ENCODE measurements at regions not wholly inside any gene's neighbourhood (a gene's known extent, or its start where the extent isn't known, plus 50 kb on each side); places are given as distances from the start of the nearest gene placed in this dataset.

DNA sequence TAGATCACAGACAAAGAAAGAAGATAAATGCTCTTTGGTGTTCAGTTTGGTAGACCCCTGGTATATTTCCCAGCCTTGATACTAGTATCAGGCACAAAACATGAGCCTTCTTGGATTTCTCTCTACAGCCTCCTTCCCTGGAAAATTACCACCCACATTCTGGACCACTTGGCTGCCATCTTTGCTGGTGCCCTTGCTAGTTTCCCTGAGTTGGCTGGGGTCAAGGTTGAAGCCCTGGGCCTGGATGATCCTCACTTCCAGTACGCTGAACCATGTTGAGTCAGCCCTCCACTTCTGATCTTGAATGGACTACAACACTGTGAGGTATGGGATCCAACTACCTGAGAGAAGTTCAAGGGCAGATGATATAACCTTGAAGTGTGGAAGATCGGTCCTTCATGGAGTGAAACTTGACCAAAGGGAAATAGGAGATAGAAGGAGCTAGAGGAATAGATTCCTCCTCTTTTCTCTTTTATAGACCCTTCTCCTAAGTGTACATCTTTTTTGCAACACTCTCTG is 501.4 kb downstream of the TMEM114 start:
- intact Hi-C loops (cut with DNase I): no loop called here
- H3K9me3 ChIP-seq: no peaks in the 10 kb centered on the region
- no peak overlapping the region for H3K4me3 ChIP-seq
- no peak for DNase-seq (ENCODE audit: extremely low spot score in 2 of 2)
- H3K27ac ChIP-seq: no peak overlapping the region
- no peaks in the 10 kb centered on the region for H3K4me1 ChIP-seq
- no peaks in the 10 kb centered on the region for H3K27me3 ChIP-seq
- TF ChIP-seq, protein P1, sequence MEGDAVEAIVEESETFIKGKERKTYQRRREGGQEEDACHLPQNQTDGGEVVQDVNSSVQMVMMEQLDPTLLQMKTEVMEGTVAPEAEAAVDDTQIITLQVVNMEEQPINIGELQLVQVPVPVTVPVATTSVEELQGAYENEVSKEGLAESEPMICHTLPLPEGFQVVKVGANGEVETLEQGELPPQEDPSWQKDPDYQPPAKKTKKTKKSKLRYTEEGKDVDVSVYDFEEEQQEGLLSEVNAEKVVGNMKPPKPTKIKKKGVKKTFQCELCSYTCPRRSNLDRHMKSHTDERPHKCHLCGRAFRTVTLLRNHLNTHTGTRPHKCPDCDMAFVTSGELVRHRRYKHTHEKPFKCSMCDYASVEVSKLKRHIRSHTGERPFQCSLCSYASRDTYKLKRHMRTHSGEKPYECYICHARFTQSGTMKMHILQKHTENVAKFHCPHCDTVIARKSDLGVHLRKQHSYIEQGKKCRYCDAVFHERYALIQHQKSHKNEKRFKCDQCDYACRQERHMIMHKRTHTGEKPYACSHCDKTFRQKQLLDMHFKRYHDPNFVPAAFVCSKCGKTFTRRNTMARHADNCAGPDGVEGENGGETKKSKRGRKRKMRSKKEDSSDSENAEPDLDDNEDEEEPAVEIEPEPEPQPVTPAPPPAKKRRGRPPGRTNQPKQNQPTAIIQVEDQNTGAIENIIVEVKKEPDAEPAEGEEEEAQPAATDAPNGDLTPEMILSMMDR (IDR thresholded peaks at IDR 0.05): no peak
- TF ChIP-seq POLR2AphosphoS5 (IDR thresholded peaks at IDR 0.05; ENCODE audit: insufficient read depth in 1 of 2, low read depth in 1 of 2) (no peak), POLR2A (IDR thresholded peaks at IDR 0.05) (no peak)
- no peaks in the 10 kb centered on the region for H3K36me3 ChIP-seq

DNA sequence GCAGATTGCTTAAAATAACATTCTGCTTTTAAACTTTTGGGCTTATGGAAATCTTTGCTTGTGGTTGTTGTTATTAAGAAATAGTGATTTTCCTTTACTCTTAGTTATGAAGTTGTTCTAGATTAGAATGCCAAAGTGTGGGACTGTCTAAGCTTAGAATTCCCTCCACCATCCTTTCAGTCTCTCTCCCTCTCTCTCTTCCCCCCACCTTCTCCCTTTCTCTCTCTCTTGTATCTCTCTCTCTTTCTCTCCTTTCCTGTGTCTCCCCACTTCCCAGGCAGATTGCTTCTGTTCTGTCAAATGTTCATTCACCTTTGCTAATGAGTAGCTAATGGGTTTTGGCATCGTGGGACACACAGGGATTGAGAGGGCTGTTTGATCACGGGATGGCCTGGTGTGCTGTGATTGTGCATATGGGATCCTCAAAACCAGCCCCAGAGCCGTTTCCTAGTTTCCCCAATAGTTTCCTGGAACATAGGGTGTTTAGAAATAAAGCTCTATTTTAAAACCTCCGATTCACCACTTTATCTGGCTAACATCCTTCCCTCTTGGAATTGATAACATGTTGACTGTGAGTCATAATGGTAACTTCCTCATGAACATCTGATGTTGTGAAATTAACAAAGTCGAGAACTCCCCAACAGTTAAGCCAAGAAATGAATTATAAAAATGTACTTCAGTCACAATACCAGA is 502.6 kb downstream of the TMEM114 start:
- Histone ChIP-seq H3K9me3 (no peaks in the 10 kb centered on the region), H3K27me3 (no peaks in the 10 kb centered on the region), H3K27ac (no peak overlapping the region), H3K4me3 (no peak overlapping the region), H3K4me1 (no peaks in the 10 kb centered on the region), H3K36me3 (no peaks in the 10 kb centered on the region)
- TF ChIP-seq POLR2AphosphoS5 (IDR thresholded peaks at IDR 0.05; ENCODE audit: insufficient read depth in 1 of 2, low read depth in 1 of 2): no peak
- TF ChIP-seq, protein P1 (IDR thresholded peaks at IDR 0.05): no peak
- no peak for TF ChIP-seq POLR2A (IDR thresholded peaks at IDR 0.05)
- intact Hi-C loops (cut with DNase I): no loop called here
- no peak for DNase-seq (ENCODE audit: extremely low spot score in 2 of 2)

DNA sequence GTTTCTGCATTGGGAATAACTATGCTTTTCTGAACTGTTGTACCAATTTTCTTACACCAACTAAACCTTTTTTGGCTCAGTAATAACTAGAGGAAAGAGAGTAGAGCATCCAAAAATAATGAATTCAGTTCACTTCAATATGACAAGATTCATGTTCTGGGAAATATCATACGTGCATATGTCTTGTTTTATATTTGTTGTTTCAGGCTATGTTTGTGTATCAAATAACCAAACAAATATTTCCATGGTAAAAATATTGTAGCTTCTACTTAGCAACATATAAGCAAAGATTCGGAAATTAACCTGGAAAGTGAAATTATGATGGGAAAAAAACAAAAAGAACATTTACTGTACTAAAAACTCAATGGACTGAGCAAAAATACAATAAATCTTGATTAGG is 503.2 kb downstream of the TMEM114 start:
- no peaks in the 10 kb centered on the region for H3K27me3 ChIP-seq
- H3K9me3 ChIP-seq: no peaks in the 10 kb centered on the region
- no peak overlapping the region for H3K4me3 ChIP-seq
- TF ChIP-seq POLR2AphosphoS5 (IDR thresholded peaks at IDR 0.05; ENCODE audit: insufficient read depth in 1 of 2, low read depth in 1 of 2) (no peak), POLR2A (IDR thresholded peaks at IDR 0.05) (no peak)
- TF ChIP-seq, protein P1 (IDR thresholded peaks at IDR 0.05): no peak
- intact Hi-C loops (cut with DNase I): no loop called here
- H3K36me3 ChIP-seq: no peaks in the 10 kb centered on the region
- no peak overlapping the region for H3K27ac ChIP-seq
- no peak for DNase-seq (ENCODE audit: extremely low spot score in 2 of 2)
- H3K4me1 ChIP-seq: no peaks in the 10 kb centered on the region

DNA sequence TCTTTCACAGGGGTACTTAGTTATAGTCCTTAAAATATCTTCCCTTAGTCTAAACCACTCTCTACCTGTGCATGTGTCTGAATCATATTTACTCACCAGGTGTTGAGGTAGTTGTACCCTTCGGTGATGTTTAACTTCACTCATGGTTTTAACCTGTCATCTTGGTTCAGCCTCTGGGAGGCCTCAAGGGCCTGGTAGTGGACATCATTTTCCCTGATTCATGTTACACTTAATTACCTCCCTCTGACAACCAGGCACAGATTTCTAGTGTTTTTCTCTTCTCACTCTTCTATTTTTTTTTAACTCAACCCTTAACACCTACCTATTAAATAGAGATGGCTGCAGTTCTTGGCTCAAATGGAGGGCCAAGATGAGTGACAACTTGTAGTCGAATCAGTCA is 505.4 kb downstream of the TMEM114 start:
- Histone ChIP-seq H3K4me1 (no peaks in the 10 kb centered on the region), H3K9me3 (no peaks in the 10 kb centered on the region), H3K4me3 (no peak overlapping the region), H3K36me3 (no peaks in the 10 kb centered on the region), H3K27ac (no peak overlapping the region), H3K27me3 (no peaks in the 10 kb centered on the region)
- DNase-seq (ENCODE audit: extremely low spot score in 2 of 2): no peak
- TF ChIP-seq, protein P1 (IDR thresholded peaks at IDR 0.05): no peak
- no peak for TF ChIP-seq POLR2AphosphoS5 (IDR thresholded peaks at IDR 0.05; ENCODE audit: insufficient read depth in 1 of 2, low read depth in 1 of 2)
- TF ChIP-seq POLR2A (IDR thresholded peaks at IDR 0.05): no peak
- intact Hi-C loops (cut with DNase I): no loop called here

DNA sequence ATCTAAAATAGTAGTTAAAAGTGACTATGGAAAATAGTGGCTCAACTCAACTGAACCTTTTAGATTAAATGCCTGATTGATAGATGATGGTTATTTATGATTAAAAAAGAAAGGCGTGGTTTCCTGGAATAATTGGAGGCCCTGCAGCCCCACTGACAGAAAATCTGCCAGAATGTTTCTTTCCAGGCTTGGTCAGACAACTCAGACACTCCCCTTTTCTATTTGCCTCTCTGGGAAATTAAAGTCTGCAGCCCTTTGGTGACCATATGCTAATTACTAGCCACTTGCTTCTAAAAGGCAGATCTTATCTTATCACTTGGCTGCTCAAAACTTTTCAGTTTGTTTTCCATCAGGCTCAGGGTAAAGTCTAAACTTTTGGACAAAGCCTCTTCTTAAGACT is 506.0 kb downstream of the TMEM114 start:
- no peak for TF ChIP-seq POLR2A (IDR thresholded peaks at IDR 0.05)
- TF ChIP-seq, protein P1 (IDR thresholded peaks at IDR 0.05): no peak
- TF ChIP-seq POLR2AphosphoS5 (IDR thresholded peaks at IDR 0.05; ENCODE audit: insufficient read depth in 1 of 2, low read depth in 1 of 2): no peak
- Histone ChIP-seq H3K9me3 (no peaks in the 10 kb centered on the region), H3K4me1 (no peaks in the 10 kb centered on the region), H3K36me3 (no peaks in the 10 kb centered on the region), H3K27me3 (no peaks in the 10 kb centered on the region), H3K4me3 (no peak overlapping the region), H3K27ac (no peak overlapping the region)
- DNase-seq (ENCODE audit: extremely low spot score in 2 of 2): no peak
- intact Hi-C loops (cut with DNase I): no loop called here

Measured in vagina (tissue), 2 donors.